Dendritic cell treated with granulocyte-macrophage colony-stimulating factor and Interleukin-4, amounts not matched to agents 40 ng/mL and 50 ng/mL, for 4 days (primary cell): ENCODE measurements at regions not wholly inside any gene's neighbourhood (a gene's known extent, or its start where the extent isn't known, plus 50 kb on each side); places are given as distances from the start of the nearest gene placed in this dataset.
A peak's percentile ranks its signal among the peaks of the same experiment; 100 is the strongest.

Source experiments
- H3K27ac Mint-ChIP-seq: one replicate; pipeline ENCODE4 v1.8.0; 2022; ENCODE audit warnings: mild to moderate bottlenecking, mixed read lengths
- H3K27me3 Mint-ChIP-seq: one replicate; pipeline ENCODE4 v1.8.0; 2022; ENCODE audit warnings: mild to moderate bottlenecking, mixed read lengths
- H3K36me3 Mint-ChIP-seq: one replicate; pipeline ENCODE4 v1.8.0; 2022; ENCODE audit warnings: low read depth, mixed read lengths
- H3K4me1 Mint-ChIP-seq: one replicate; pipeline ENCODE4 v1.8.0; 2022; ENCODE audit warnings: low read depth, mixed read lengths
- H3K4me3 Mint-ChIP-seq: one replicate; pipeline ENCODE4 v1.8.0; 2022; ENCODE audit warnings: mild to moderate bottlenecking, moderate library complexity, mixed read lengths
- H3K9me3 Mint-ChIP-seq: one replicate; pipeline ENCODE4 v1.8.0; 2022; ENCODE audit warnings: mixed read lengths
- intact Hi-C: fragments of 100-400 bp; cut with micrococcal nuclease; formaldehyde crosslinking; loops from one replicate; pipeline ENCODE4 v1.15.0; 2022

DNA sequence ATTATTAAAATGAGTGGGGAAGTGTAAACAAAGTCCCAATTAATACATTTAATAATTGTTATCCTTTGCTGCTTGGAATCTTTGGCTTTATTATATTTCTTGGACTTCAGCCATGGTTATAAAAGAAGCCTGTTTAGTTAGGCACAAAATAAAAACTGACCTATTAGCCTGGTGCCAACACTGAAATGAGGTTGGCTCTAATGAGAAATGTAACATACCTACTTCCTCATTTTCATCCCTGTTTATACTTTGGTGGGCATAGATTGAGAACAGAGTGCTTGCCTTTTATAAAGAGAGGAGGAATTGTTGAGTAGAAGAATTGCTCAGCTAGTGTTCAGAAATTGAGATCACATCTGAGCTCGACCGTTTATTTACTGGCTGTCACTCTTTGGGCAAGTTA is 471.3 kb downstream of the UTRN start:
- Mint-ChIP-seq H3K27ac (no peak overlapping the region), H3K4me1 (peaks cover 10% of the 10 kb centered on the region), H3K36me3 (peaks cover 33% of the 10 kb centered on the region), H3K9me3 (no peaks in the 10 kb centered on the region), H3K27me3 (no peaks in the 10 kb centered on the region), H3K4me3 (no peak overlapping the region)
- intact Hi-C loops, result no loop called here

DNA sequence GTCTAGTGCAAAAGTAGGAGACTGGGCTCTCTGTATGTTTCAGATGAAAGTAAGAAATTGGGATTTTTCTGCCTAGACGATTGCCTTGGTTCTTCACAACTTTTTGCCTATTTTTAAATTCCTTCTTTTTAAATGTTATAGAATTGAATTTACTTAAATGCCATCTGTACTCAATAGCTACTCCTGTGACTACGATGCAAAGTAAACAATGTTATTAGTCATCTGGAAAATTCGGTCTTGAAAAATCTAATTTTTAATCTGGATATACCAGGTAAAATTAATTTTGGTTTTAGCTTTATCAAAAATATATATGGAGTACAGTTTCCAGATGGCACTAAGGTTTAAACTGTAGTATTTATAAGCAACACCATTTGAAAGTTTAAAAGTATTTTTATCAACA is 472.2 kb downstream of the UTRN start:
- intact Hi-C loops, result no loop called here

DNA sequence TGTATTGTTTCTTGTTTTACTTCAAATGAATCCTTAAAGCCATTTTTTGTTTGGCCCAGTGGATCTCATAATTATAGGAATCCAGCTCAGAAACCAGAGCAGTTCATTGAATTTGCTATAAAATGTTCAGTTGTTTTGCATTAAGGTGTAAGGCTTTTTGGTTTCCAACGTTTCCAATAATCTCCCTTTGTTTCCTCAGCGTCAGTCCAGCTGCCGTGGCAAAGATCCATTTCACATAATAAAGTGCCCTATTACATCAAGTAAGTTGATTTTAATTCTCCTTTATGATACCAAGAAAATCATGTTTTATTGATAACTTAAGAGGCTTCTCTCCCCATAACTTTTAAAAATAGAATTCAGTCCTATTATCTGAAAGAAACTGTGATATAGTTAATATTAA is 472.6 kb downstream of the UTRN start:
- peaks cover 31% of the 10 kb centered on the region for H3K36me3 Mint-ChIP-seq
- no peak overlapping the region for H3K27ac Mint-ChIP-seq
- intact Hi-C loops, result no loop called here
- no peaks in the 10 kb centered on the region for H3K9me3 Mint-ChIP-seq
- peaks cover 7% of the 10 kb centered on the region for H3K4me1 Mint-ChIP-seq
- H3K4me3 Mint-ChIP-seq, result no peak overlapping the region
- H3K27me3 Mint-ChIP-seq, result no peaks in the 10 kb centered on the region

More for the DNA sequence above, 472.2 kb downstream of the UTRN start:
- H3K36me3 Mint-ChIP-seq, result peaks cover 30% of the 10 kb centered on the region
- no peak overlapping the region for H3K27ac Mint-ChIP-seq
- peaks cover 10% of the 10 kb centered on the region for H3K4me1 Mint-ChIP-seq
- H3K27me3 Mint-ChIP-seq, result no peaks in the 10 kb centered on the region
- H3K4me3 Mint-ChIP-seq, result no peak overlapping the region
- H3K9me3 Mint-ChIP-seq, result no peaks in the 10 kb centered on the region

DNA sequence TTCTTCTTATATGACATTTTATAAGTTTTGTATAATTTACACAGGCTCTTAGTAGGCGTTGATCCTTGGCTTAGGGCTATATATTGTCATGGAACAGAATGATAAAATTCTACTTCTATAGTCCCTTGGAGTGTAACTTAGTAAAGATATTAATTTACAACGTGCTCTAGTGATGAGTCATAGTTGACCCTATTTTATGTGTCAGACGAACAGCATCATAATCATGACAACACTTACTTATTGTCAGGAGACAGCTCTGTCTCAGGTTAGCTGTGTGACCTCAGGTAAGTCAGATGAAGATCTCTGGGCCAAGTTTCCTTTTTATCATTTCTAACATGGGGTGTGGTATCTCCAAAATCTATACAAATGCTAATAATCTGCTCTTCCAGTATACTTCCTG is 473.5 kb downstream of the UTRN start:
- Mint-ChIP-seq H3K4me1 (no peaks in the 10 kb centered on the region), H3K4me3 (no peak overlapping the region), H3K36me3 (peaks cover 29% of the 10 kb centered on the region), H3K9me3 (no peaks in the 10 kb centered on the region), H3K27ac (no peak overlapping the region), H3K27me3 (no peaks in the 10 kb centered on the region)
- intact Hi-C loops, result no loop called here

DNA sequence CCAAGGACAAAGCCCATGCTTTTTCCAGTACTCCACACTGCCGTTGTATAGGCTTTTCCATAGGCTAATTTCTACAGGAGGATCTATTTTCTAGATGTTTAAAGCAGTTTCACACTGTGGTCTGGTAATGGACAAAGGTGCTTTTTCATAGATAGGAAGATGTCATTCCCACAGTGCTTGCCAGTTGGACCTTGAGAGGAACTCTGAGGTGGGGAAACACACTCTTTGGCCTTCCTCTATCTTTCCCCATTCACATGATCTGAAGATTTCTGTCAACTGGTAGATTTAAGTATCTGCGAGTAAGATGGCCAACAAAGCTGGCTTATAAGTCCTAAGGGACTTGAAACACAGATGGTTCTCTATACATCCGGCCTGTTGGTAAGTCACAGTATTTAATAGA is 477.3 kb downstream of the UTRN start:
- intact Hi-C loops, result no loop called here
- Mint-ChIP-seq H3K4me3 (no peak overlapping the region), H3K4me1 (peaks cover 11% of the 10 kb centered on the region), H3K27me3 (no peaks in the 10 kb centered on the region), H3K9me3 (no peaks in the 10 kb centered on the region), H3K27ac (no peak overlapping the region), H3K36me3 (peaks cover 29% of the 10 kb centered on the region)

DNA sequence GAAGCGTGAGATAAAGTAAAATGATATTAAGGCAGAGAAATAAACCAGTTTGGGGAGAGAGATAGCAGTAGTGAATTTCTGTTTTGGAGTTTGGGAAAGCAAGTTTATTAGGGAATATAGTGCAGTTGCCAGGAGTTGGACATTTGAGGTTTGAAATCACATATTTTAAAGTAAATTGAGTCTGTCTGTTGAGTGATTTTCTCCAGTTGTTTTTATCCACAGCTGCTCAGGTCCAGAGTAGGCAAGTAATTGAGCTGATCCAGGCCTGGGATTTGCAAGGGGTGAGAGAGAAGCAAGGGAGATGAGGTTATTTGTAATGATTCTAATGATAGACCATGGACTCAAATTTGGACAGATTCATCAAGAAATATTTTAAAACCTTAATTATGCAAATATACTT is 481.9 kb downstream of the UTRN start:
- H3K36me3 Mint-ChIP-seq, result peaks cover 27% of the 10 kb centered on the region

DNA sequence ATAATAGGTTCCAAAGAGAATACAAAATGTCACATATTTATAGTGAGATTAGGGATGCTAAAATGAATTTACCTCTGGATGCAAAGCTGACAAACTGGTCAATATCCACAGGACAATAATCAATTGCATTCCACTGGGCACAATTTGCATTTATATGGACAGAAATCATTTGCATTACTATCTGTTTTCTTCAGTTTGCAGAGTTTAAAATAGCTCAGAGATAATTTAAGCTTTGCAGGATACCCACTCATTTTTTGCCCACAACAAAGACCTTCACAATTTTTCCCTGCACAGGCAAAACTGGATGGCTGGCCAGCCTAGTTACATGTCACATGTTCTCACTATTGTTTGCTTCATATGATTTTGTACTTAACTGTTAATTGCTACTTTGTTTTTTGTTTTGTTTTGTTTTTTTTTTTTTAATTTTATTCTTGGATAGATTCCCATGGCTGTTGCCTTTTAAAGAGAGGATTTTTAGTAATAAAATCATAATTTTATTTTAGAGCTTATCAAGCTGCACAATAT is 483.5 kb downstream of the UTRN start:
- no peaks in the 10 kb centered on the region for H3K27me3 Mint-ChIP-seq
- H3K27ac Mint-ChIP-seq, result no peak overlapping the region
- H3K36me3 Mint-ChIP-seq, result peaks cover 25% of the 10 kb centered on the region
- intact Hi-C loops, result no loop called here
- no peak overlapping the region for H3K4me3 Mint-ChIP-seq
- H3K4me1 Mint-ChIP-seq, result peaks cover 23% of the 10 kb centered on the region
- no peaks in the 10 kb centered on the region for H3K9me3 Mint-ChIP-seq

More for the DNA sequence above, 481.9 kb downstream of the UTRN start:
- Mint-ChIP-seq H3K27ac (no peak overlapping the region), H3K4me1 (peaks cover 17% of the 10 kb centered on the region), H3K4me3 (no peak overlapping the region), H3K9me3 (no peaks in the 10 kb centered on the region), H3K27me3 (no peaks in the 10 kb centered on the region)
- intact Hi-C loops, result no loop called here

DNA sequence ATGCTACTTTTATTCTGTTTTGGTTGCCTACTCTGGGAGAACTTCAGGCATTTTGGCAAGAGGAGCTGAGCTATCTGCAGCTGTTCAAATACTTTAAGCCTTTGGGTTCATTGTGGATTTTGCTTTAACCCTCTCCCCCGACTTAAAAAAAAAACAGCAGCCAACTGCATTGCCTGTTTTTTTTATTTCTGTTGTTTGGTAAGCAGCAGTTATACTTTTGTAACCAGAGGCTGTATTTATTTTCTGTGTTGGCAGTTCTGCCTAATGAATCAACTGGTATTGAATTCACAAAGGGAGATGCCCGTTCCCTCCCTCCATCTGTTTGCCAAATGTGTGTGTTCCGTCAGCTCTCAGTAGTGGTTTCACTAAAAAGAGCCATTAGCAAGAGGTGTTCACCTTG is 484.0 kb downstream of the UTRN start:
- Mint-ChIP-seq H3K27ac (no peak overlapping the region), H3K36me3 (peaks cover 31% of the 10 kb centered on the region), H3K4me3 (no peak overlapping the region), H3K27me3 (no peaks in the 10 kb centered on the region), H3K9me3 (no peaks in the 10 kb centered on the region), H3K4me1 (peaks cover 23% of the 10 kb centered on the region)
- intact Hi-C loops, result no loop called here

DNA sequence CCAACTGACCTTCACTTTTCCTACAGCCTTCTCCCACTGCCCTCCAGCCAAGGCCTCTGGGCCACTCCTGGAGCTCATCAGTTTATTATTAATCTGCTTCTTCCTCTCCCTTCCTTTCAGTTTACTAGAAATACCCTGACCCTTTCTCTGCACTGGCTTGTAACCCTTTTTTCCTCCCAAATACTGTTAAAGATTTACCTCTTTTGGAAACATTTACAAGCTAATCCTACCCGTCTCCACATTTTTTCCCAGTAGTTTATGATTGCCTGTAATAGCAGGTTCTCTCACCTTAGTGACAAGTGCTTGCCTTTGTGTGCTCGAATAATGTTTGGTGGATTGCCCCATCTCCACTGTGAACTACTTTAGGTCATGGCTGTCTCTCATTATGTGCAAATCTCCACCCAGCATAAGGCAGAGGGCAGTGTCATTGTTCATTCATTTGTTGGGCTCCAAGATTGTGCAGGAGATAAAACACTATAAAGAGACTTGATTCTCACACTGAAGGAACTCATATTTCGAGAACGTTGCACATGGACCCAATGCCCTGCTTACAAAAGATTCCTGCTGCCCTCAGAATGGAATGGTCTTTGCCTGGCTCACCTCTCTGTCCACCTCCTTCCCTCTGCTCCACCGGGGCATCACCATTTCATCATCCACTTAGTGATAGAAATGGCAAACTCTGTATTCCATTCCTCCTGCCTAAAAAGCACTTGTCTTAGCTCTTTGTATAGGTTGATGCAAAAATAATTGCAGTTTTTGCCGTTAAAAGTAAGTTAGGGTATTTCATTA is 491.1 kb downstream of the UTRN start:
- H3K36me3 Mint-ChIP-seq, result peaks cover 63% of the 10 kb centered on the region
- H3K27me3 Mint-ChIP-seq, result no peaks in the 10 kb centered on the region
- H3K9me3 Mint-ChIP-seq, result no peaks in the 10 kb centered on the region
- intact Hi-C loops, result loop anchor here (5.0 kb wide), 1 partner anchor 189 kb away; no protein-coding TSS in a partner anchor
- peaks cover 27% of the 10 kb centered on the region for H3K4me1 Mint-ChIP-seq
- no peak overlapping the region for H3K4me3 Mint-ChIP-seq
- H3K27ac Mint-ChIP-seq, result no peak overlapping the region

DNA sequence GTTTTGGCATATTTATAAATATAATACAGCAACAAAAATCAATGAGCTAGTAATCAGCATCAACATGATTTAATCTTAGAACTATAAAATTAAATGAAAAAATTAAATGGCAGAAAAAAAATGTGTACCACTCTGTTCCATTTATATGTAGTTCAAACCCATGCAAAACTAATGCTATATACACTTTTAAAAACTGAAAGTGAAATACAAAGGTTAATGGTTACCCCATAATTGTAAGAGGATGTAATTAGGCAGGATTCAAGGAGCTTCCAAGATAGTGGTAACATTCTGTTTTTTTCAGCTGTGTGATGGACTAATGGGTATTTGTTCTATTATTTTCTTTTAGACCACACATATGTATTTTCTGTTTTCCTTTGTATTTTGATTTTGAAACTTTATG is 492.1 kb downstream of the UTRN start:
- Mint-ChIP-seq H3K9me3 (no peaks in the 10 kb centered on the region), H3K27me3 (no peaks in the 10 kb centered on the region), H3K36me3 (peaks cover 72% of the 10 kb centered on the region), H3K4me1 (peaks cover 27% of the 10 kb centered on the region), H3K4me3 (no peak overlapping the region), H3K27ac (peak overlapping the region; percentile 3)
- intact Hi-C loops, result loop anchor here (5.0 kb wide), 1 partner anchor 190 kb away; no protein-coding TSS in a partner anchor

DNA sequence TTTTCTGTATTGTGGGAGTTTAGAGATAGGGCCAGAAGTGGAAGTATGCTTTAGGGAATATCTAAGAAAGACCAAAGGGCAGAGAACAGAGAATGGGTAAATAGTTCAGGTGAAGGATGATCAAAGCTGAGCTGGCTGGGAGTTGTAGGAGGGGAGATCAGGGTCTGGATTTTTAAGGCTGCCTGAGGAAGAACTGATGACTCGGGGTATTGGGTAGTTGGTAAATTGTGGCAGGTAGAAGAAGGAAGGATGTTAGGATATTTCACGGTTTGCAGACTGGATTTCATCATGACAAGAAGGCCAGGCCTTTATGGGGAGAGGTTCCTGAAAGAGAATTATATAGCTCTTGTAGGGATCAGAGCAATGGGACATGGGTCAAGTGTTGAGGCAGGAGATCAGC is 492.9 kb downstream of the UTRN start:
- Mint-ChIP-seq H3K4me3 (no peak overlapping the region), H3K27ac (peak overlapping the region; percentile 3), H3K36me3 (peaks cover 71% of the 10 kb centered on the region), H3K4me1 (peaks cover 24% of the 10 kb centered on the region), H3K27me3 (no peaks in the 10 kb centered on the region), H3K9me3 (no peaks in the 10 kb centered on the region)
- intact Hi-C loops, result loop anchor here (5.0 kb wide), 1 partner anchor 191 kb away; no protein-coding TSS in a partner anchor

DNA sequence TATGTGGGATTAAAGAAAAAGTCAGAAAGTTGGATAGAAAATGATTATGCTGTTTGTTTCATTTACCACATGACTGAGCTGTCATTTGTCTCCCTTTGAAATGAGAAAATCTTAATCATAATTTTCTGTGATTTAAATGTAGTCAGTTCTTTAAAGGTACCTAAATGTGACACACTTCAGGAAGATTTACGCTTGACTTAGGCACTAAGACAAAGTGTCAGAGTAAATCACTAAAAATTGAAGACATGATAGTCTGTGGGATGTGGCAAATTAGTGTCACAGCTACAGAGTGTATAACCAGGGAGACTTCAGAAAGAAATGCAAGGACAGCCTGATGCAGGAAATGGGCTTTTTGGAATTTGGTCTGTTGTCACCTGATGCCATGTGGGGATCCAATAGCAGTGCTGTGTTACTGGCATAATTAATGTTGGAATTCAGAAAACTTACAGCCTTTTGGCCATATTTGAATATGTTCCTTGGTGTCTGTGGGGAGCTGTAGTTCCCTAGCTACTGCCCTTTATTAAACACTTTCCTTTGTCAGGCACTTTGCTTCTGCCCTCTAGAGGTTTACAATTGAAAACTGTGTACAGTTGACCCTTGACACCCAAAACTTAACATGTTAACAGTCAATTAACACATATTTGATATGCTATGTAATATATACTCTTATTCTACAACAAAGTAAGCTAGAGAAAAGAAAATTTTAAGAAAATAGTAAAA is 493.8 kb downstream of the UTRN start:
- H3K27ac Mint-ChIP-seq, result no peak overlapping the region
- peaks cover 21% of the 10 kb centered on the region for H3K4me1 Mint-ChIP-seq
- intact Hi-C loops, result loop anchor here (5.0 kb wide), 1 partner anchor 192 kb away; no protein-coding TSS in a partner anchor
- no peaks in the 10 kb centered on the region for H3K27me3 Mint-ChIP-seq
- no peak overlapping the region for H3K4me3 Mint-ChIP-seq
- peaks cover 63% of the 10 kb centered on the region for H3K36me3 Mint-ChIP-seq
- no peaks in the 10 kb centered on the region for H3K9me3 Mint-ChIP-seq

DNA sequence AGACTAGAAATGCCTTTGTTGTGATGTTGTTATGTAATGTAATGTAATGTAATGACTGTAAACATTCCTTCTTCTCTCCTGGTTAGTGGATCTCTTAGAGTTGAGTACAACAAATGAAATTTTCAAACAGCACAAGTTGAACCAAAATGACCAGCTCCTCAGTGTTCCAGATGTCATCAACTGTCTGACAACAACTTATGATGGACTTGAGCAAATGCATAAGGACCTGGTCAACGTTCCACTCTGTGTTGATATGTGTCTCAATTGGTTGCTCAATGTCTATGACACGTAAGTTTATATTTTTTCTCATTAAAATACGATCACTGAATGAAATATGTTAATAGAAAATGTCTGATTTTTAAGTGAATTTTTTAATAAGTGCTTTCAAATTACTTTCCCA is 496.7 kb downstream of the UTRN start:
- Mint-ChIP-seq H3K36me3 (peaks cover 50% of the 10 kb centered on the region), H3K9me3 (no peaks in the 10 kb centered on the region), H3K4me1 (peaks cover 12% of the 10 kb centered on the region), H3K27me3 (no peaks in the 10 kb centered on the region), H3K4me3 (no peak overlapping the region), H3K27ac (no peak overlapping the region)
- intact Hi-C loops, result no loop called here

DNA sequence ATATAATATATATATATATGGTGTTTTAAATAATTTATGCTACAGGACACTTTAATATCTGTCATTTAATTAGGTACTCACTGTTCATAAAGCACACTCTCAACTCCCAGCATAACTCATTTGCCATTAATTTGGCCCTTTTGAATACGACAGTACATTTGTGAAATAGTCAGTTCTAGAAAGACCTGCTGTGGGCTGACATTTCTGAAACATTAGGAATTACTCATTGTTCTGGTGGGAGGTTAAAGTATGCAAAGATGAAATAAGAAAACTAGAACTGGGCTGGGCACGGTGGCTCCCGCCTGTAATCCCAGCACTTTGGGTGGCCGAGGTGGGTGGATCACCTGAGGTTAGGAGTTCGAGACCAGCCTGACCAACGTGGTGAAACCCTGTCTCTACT is 497.5 kb downstream of the UTRN start:
- no peaks in the 10 kb centered on the region for H3K27me3 Mint-ChIP-seq
- intact Hi-C loops, result no loop called here
- peaks cover 45% of the 10 kb centered on the region for H3K36me3 Mint-ChIP-seq
- H3K4me3 Mint-ChIP-seq, result no peak overlapping the region
- H3K4me1 Mint-ChIP-seq, result peaks cover 8% of the 10 kb centered on the region
- H3K27ac Mint-ChIP-seq, result no peak overlapping the region
- no peaks in the 10 kb centered on the region for H3K9me3 Mint-ChIP-seq
